Neural crest cell (in vitro differentiated cells): ENCODE measurements at regions not wholly inside any gene's neighbourhood (a gene's known extent, or its start where the extent isn't known, plus 50 kb on each side); places are given as distances from the start of the nearest gene placed in this dataset.
A peak's percentile ranks its signal among the peaks of the same experiment; 100 is the strongest.

Source experiments
- DNase-seq: peaks from one replicate; pipeline ENCODE4 v3.0.0; 2021; ENCODE audit warnings: low read depth, mixed read lengths, low spot score
- H3K27ac Mint-ChIP-seq: one replicate; pipeline ENCODE4 v1.8.0; 2021; ENCODE audit warnings: mild to moderate bottlenecking, mixed read lengths; ENCODE audit not compliant: unreplicated experiment
- H3K27me3 Mint-ChIP-seq: 2 replicates; pipeline ENCODE4 v1.8.0; 2021; ENCODE audit warnings: low read depth, mild to moderate bottlenecking, mixed read lengths
- H3K36me3 Mint-ChIP-seq: 2 replicates; pipeline ENCODE4 v1.8.0; 2021; ENCODE audit warnings: low read depth, mild to moderate bottlenecking, mixed read lengths
- H3K4me1 Mint-ChIP-seq: 2 replicates; pipeline ENCODE4 v1.8.0; 2021; ENCODE audit warnings: mixed read lengths
- H3K4me3 Mint-ChIP-seq: one replicate; pipeline ENCODE4 v1.8.0; 2021; ENCODE audit warnings: mild to moderate bottlenecking, mixed read lengths
- H3K9me3 Mint-ChIP-seq: 2 replicates; pipeline ENCODE4 v1.8.0; 2021; ENCODE audit warnings: mixed read lengths
- TF ChIP-seq, protein P1 (sequence below): fragments of 200-600 bp; sonication (generic); conservative IDR thresholded peaks from 2 replicates; pipeline ENCODE4 v1.5.0; 2021; ENCODE audit warnings: antibody characterized with exemption, mild to moderate bottlenecking

- Mint-ChIP-seq H3K4me1 (peaks cover 47% of the 10 kb centered on the region), H3K36me3 (no peaks in the 10 kb centered on the region), H3K4me3 (peak overlapping the region; percentile 90), H3K27ac (no peak overlapping the region), H3K27me3 (peaks cover 10% of the 10 kb centered on the region), H3K9me3 (no peaks in the 10 kb centered on the region)
- DNase-seq = no peak
- TF ChIP-seq, protein P1, sequence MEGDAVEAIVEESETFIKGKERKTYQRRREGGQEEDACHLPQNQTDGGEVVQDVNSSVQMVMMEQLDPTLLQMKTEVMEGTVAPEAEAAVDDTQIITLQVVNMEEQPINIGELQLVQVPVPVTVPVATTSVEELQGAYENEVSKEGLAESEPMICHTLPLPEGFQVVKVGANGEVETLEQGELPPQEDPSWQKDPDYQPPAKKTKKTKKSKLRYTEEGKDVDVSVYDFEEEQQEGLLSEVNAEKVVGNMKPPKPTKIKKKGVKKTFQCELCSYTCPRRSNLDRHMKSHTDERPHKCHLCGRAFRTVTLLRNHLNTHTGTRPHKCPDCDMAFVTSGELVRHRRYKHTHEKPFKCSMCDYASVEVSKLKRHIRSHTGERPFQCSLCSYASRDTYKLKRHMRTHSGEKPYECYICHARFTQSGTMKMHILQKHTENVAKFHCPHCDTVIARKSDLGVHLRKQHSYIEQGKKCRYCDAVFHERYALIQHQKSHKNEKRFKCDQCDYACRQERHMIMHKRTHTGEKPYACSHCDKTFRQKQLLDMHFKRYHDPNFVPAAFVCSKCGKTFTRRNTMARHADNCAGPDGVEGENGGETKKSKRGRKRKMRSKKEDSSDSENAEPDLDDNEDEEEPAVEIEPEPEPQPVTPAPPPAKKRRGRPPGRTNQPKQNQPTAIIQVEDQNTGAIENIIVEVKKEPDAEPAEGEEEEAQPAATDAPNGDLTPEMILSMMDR = no peak
These were observed 187.2 kb downstream of the EFNB2 start for GRCh38 chr13:106348075-106348840.

- peaks cover 19% of the 10 kb centered on the region for H3K9me3 Mint-ChIP-seq
These were observed 191.1 kb downstream of the EFNB2 start for GRCh38 chr13:106344342-106344741.

GRCh38 chr13:106343836-106344235 is 191.6 kb downstream of the EFNB2 start:
- Mint-ChIP-seq H3K36me3 (peaks cover 21% of the 10 kb centered on the region), H3K27me3 (peaks cover 1% of the 10 kb centered on the region), H3K4me1 (peaks cover 25% of the 10 kb centered on the region), H3K9me3 (peaks cover 22% of the 10 kb centered on the region), H3K4me3 (no peak overlapping the region), H3K27ac (peak overlapping the region; percentile 58)
- TF ChIP-seq, protein P1 = no peak
- no peak for DNase-seq

More at GRCh38 chr13:106344342-106344741, 191.1 kb downstream of the EFNB2 start:
- H3K4me1 Mint-ChIP-seq = peaks cover 27% of the 10 kb centered on the region
- TF ChIP-seq, protein P1 = no peak
- H3K27me3 Mint-ChIP-seq = peaks cover 5% of the 10 kb centered on the region
- no peak overlapping the region for H3K4me3 Mint-ChIP-seq
- H3K36me3 Mint-ChIP-seq = peaks cover 16% of the 10 kb centered on the region
- no peak for DNase-seq
- no peak overlapping the region for H3K27ac Mint-ChIP-seq

GRCh38 chr13:106340249-106340648 is 195.2 kb downstream of the EFNB2 start:
- H3K36me3 Mint-ChIP-seq = peaks cover 29% of the 10 kb centered on the region

DNA sequence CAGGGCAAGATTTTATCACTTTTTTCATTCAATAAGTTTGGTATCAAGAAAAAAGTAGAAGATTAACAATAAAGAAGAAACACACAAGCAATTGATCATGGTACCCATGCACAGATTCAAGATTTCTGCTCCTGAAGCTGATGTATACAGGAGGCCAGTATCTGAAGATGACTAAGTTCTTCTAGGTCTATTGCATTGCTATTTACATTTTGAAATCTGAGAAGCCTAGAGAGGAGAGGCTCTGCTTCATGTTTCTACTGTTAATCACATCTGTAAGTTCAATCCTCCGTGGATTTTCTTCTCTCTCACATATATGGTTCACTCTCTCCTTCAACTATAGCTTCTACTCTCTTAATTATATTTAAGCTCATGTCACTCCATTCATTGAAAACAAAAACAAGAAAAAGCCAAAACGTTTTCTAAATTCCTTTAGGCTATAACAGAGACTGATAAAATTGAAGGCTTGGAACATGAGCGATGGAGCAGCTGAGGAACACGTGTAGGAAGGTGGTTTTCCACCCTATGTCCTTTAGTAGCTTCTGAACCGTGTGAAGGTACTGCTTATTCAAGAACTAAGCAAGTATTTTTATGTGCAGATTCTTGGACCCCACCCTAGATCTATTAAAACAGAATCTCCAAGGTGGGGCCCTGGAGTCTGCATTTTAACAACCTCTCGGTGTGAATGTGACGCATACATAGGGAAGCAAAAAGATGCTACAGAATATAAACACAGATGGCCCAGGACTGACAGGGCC is 198.2 kb downstream of the EFNB2 start:
- TF ChIP-seq, protein P1 = no peak
- no peaks in the 10 kb centered on the region for H3K27me3 Mint-ChIP-seq
- peaks cover 36% of the 10 kb centered on the region for H3K9me3 Mint-ChIP-seq
- peaks cover 26% of the 10 kb centered on the region for H3K4me1 Mint-ChIP-seq
- peaks cover 31% of the 10 kb centered on the region for H3K36me3 Mint-ChIP-seq
- H3K4me3 Mint-ChIP-seq = no peak overlapping the region
- H3K27ac Mint-ChIP-seq = no peak overlapping the region
- no peak for DNase-seq

More at GRCh38 chr13:106340249-106340648, 195.2 kb downstream of the EFNB2 start:
- Mint-ChIP-seq H3K4me3 (no peak overlapping the region), H3K4me1 (peaks cover 16% of the 10 kb centered on the region), H3K9me3 (peaks cover 34% of the 10 kb centered on the region), H3K27ac (no peak overlapping the region), H3K27me3 (no peaks in the 10 kb centered on the region)
- TF ChIP-seq, protein P1 = no peak
- DNase-seq = no peak
